ENCODE measurements at regions not wholly inside any gene's neighbourhood (a gene's known extent, or its start where the extent isn't known, plus 50 kb on each side); places are given as distances from the start of the nearest gene placed in this dataset.

GRCh38 chr20:39890697-39891096 is 798.3 kb downstream of the MAFB start:
- DNase-seq, result no peak

DNA sequence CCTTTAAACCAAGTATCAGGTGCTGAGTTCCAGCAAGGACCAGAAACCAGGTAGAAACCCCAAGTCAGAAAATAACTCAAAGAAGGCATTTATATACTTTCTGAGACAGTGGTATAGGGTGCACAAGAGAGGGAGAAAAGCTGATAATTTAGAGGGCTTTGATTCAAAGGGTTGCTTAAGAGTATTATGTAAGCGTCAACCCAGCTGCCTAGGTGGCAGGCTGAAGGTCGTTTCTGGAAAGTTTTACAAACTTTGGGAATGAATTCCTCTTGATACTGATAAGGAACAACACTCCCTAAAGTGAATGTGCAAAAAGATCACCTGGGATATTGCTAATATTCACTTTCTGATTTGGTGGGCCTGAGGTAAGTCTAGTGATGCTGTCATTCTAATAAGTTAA is 800.7 kb downstream of the MAFB start:
- DNase-seq, result no peak

- no peak for DNase-seq
Measured at GRCh38 chr20:39886650-39887190, 802.3 kb downstream of the MAFB start.

- DNase-seq, result peak; percentile 27
Measured at GRCh38 chr20:39885975-39886649, 802.9 kb downstream of the MAFB start.

DNA sequence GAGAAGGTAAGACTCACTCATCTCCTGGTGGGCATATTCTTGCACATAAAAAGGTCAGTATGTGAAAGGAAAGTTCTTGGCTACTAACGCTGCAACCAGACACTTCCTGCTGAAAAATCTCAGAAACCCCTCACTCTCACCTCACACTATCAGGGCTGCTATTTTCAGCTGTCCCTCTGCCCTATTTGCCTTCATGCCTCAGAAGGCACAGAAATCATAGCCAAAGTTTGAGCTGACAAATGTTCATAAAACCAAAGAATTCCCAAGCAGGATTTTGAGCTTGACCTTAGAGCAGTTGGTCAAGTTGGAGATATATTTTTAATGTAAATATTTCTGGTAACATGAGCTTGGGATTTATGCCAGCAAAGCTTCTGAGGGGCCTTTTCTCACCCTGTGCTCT is 806.2 kb downstream of the MAFB start:
- no peak for DNase-seq

DNA sequence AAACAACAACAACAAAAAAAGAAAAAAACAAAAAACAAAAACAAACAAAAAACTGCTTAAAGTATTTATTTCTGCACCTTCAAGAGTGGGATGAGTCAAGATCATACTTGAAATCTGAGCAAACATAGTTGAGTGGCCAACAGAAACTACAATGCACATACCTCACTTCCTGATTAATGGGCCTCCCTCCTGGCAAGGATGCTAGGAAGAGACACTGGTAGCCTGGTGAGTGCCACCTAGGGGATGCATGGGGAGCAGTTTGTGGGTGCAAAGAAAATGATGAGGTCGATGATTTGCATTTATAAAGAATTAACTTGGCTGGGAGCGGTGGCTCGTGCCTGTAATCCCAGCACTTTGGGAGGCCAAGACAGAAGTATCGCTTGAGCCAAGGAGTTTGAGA is 808.1 kb downstream of the MAFB start:
- peak; percentile 41 for DNase-seq

GRCh38 chr20:39879296-39879695 is 809.7 kb downstream of the MAFB start:
- DNase-seq, result no peak

- no peak for DNase-seq
Measured at GRCh38 chr20:39878809-39879208, 810.2 kb downstream of the MAFB start.

- DNase-seq, result no peak
Measured at GRCh38 chr20:39878320-39878719, 810.7 kb downstream of the MAFB start.

GRCh38 chr20:39877788-39878187 is 811.2 kb downstream of the MAFB start:
- no peak for DNase-seq

- DNase-seq, result no peak
Measured at GRCh38 chr20:39876976-39877635, 811.9 kb downstream of the MAFB start.

DNA sequence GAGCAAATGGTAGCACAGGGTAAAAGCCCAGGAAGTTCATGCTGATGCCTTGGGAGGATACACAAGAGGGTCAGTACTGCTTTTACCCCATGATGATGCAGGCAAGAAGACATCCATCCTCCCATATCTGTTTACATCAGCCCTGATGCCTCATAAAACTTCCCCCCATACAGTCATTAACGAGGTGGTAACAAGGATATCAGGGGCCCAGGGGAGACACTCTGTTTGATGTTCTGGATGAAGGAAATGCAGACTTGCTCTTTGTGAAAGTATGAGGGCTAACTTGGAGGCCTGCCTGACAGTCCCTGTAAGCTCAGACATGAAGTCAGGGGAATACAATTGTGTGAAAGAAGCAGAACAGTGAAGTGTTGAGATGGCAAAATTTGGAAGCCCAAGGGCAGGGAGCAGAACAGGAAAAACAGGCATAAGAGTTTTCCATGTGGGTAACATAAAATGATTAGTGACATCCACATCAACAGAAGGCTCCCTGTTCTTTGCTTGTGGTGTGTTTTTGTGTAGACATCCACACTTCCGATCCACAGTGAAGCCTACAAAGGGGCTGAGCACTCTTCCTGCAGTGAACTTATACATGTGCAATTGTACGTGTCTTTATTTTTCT is 813.4 kb downstream of the MAFB start:
- DNase-seq, result no peak

- DNase-seq, result peak; percentile 77
Measured at GRCh38 chr20:39874049-39874893, 814.8 kb downstream of the MAFB start.

- no peak for DNase-seq
Measured at GRCh38 chr20:39873286-39873685, 815.8 kb downstream of the MAFB start.

- DNase-seq, result no peak
Measured at GRCh38 chr20:39871013-39871412, 818.0 kb downstream of the MAFB start.

- DNase-seq, result no peak
Measured at GRCh38 chr20:39865446-39865845, 823.6 kb downstream of the MAFB start.

DNA sequence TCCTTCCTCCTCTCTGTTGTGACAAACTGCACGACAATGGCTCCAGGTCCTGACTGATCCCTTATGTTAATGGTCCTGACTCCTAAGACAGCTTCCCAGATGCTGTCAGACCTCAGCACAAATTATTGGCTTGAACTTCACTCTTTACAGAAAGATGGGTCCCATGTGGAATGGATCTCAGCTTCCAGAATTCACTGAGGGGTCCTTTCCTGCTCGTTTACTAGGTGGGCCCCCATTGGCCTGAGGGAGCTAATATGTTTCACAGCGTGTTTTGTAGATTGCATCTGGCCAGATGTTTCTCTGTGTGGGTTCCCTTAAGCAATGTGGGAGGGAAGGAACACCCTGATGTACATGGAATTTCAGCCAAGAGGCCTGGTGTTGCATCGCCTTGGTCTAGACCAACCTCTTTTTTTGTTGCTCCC is 826.6 kb downstream of the MAFB start:
- DNase-seq, result no peak

- peak; percentile 43 for DNase-seq
Measured at GRCh38 chr20:39861381-39861780, 827.7 kb downstream of the MAFB start.

GRCh38 chr20:39857835-39858234 is 831.2 kb downstream of the MAFB start:
- DNase-seq, result no peak

GRCh38 chr20:39857187-39857586 is 831.8 kb downstream of the MAFB start:
- no peak for DNase-seq

GRCh38 chr20:39855799-39856198 is 833.2 kb downstream of the MAFB start:
- DNase-seq, result no peak

GRCh38 chr20:39855056-39855455 is 834.0 kb downstream of the MAFB start:
- no peak for DNase-seq

DNA sequence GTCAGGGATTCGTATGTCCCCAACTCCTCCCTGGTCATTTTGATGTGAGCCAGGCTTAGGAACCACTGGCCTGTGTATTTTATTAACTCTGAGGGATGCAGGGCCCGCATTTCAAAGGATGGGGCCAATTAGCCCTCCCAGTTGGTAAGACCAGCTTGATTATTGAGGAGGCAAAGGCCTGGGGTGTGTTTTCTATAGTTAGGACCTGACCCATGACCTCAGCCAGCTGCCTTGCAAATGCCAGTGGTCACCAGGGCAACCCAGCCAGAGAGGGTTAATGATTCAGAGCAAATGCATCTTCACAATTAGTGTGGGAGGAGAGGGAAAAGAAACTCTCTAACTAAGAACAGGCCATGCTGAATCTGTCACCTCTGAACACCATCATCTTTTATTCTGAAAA is 835.4 kb downstream of the MAFB start:
- no peak for DNase-seq
